Panc1 (cell line): ENCODE measurements at regions not wholly inside any gene's neighbourhood (a gene's known extent, or its start where the extent isn't known, plus 50 kb on each side); places are given as distances from the start of the nearest gene placed in this dataset.

ENCODE experiments used
- ATAC-seq: fragments of 200-7000 bp; cut with Tn5 transposase; 2 replicates; pipeline ENCODE4 v1.9.1; 2020; ENCODE audit warnings: mild to moderate bottlenecking, moderate library complexity
- BruUV-seq: library from RNA; stranded (reverse); fragments of 400-500 nt; replicated peaks from 2 replicates; lab custom pipeline; 2021; lab: Mats Ljungman, UMichigan
- CTCF ChIA-PET: fragments of 300-600 bp; sonication (Branson Sonifier 250); formaldehyde crosslinking; loops from one replicate; lab custom pipeline; 2022; ENCODE audit warnings: antibody characterized with exemption; lab: Charles Lee
- POLR2A ChIA-PET: fragments of 300-600 bp; sonication (Branson Sonifier 250); formaldehyde crosslinking; loops from one replicate; lab custom pipeline; 2022; ENCODE audit warnings: antibody characterized with exemption; lab: Charles Lee
- DNase-seq: peaks from one replicate; pipeline ENCODE4 v3.0.0-alpha.2; 2010; ENCODE audit warnings: low read depth, low spot score
- H3K27ac ChIP-seq: 2 replicates; pipeline ENCODE4 v1.5.1; 2011; ENCODE audit warnings: mild to moderate bottlenecking, low read length, inconsistent platforms
- H3K27me3 ChIP-seq: fragments of 200-500 bp; sonication (Bioruptor generic); 2 replicates; pipeline ENCODE4 v1.6.0; 2014; ENCODE audit warnings: low read length, inconsistent platforms; ENCODE audit not compliant: control insufficient read depth, insufficient read depth
- H3K36me3 ChIP-seq: fragments of 200-500 bp; sonication (Bioruptor generic); 2 replicates; pipeline ENCODE4 v1.5.1; 2014; ENCODE audit warnings: inconsistent platforms, mild to moderate bottlenecking, low read length, moderate library complexity; ENCODE audit not compliant: control insufficient read depth, insufficient read depth
- H3K4me1 ChIP-seq: 2 replicates; pipeline ENCODE4 v1.5.1; 2011; ENCODE audit warnings: inconsistent platforms, mild to moderate bottlenecking, low read length, moderate library complexity; ENCODE audit not compliant: control insufficient read depth, insufficient read depth
- H3K4me3 ChIP-seq, 2 experiments: 2 replicates each; pipeline ENCODE4 v1.5.1; 2011 to 2012; ENCODE audit warnings: low read depth in 2 of 2, low read length in 2 of 2, mild to moderate bottlenecking in 2 of 2, inconsistent platforms in 1 of 2, moderate library complexity in 1 of 2
- H3K9me3 ChIP-seq: fragments of 200-500 bp; sonication (Bioruptor generic); 2 replicates; pipeline ENCODE4 v1.5.1; 2014; ENCODE audit warnings: low read depth, mild to moderate bottlenecking, inconsistent platforms, low read length, moderate library complexity; ENCODE audit not compliant: control insufficient read depth, insufficient read depth
- CTCF ChIP-seq: fragments of 450-650 bp; IDR thresholded peaks from 2 replicates; pipeline ENCODE4 v1.5.1; 2017; ENCODE audit warnings: mild to moderate bottlenecking
- POLR2AphosphoS5 ChIP-seq: IDR thresholded peaks from 2 replicates; pipeline ENCODE4 v1.6.1; 2012; ENCODE audit warnings: mild to moderate bottlenecking, low read depth, low read length, moderate library complexity
- REST ChIP-seq, 2 experiments: IDR thresholded peaks; 2 replicates each; pipeline ENCODE4 v1.6.1; 2011 to 2012; ENCODE audit warnings: low read depth in 2 of 2, control low read depth in 1 of 2, low read length in 1 of 2, mild to moderate bottlenecking in 1 of 2, moderate library complexity in 1 of 2; ENCODE audit not compliant: insufficient read depth in 1 of 2
- SIN3A ChIP-seq: IDR thresholded peaks from 2 replicates; pipeline ENCODE4 v1.6.1; 2012; ENCODE audit warnings: low read depth, mild to moderate bottlenecking, low read length, moderate library complexity, borderline replicate concordance; ENCODE audit not compliant: insufficient read depth
- TCF7L2 ChIP-seq: IDR thresholded peaks from 2 replicates; pipeline ENCODE4 v1.6.1; 2011; ENCODE audit warnings: mild to moderate bottlenecking, low read depth, low read length, inconsistent platforms
- in situ Hi-C: cut with HindIII; loops from 2 replicates; pipeline ENCODE4 v1.10.0; 2016; ENCODE audit warnings: low sequenced_read_pairs, low pct_unique_long_range_greater_than_20kb
- intact Hi-C: fragments of 100-400 bp; cut with micrococcal nuclease; formaldehyde crosslinking; loops from one replicate; pipeline ENCODE4 v1.10.0; 2022; ENCODE audit not compliant: unreplicated experiment

- in situ Hi-C loops (no loop called here), intact Hi-C loops (no loop called here)
- POLR2A ChIA-PET = no interaction called here
Observed at GRCh38 chr14:100470523-100470897, 116.7 kb downstream of the BEGAIN start.

GRCh38 chr14:100471441-100472093, 115.7 kb downstream of the BEGAIN start:
- H3K9me3 ChIP-seq = no peaks in the 10 kb centered on the region
- intact Hi-C loops (no loop called here), in situ Hi-C loops (no loop called here)
- no peaks in the 10 kb centered on the region for H3K27me3 ChIP-seq
- ATAC-seq (peak; percentile 80), DNase-seq (no peak)
- no peaks in the 10 kb centered on the region for H3K36me3 ChIP-seq
- CTCF ChIA-PET = no interaction called here
- H3K4me1 ChIP-seq = peaks cover 39% of the 10 kb centered on the region
- TF ChIP-seq CTCF (no peak), SIN3A (no peak), REST (IDR thresholded peaks at IDR 0.05; ENCODE audit: insufficient read depth in 1 of 2, low read depth in 2 of 2, low read length in 1 of 2) (no peak), POLR2AphosphoS5 (no peak), TCF7L2 (no peak)
- BruUV-seq = no TSS peak
- POLR2A ChIA-PET = no interaction called here
- peak overlapping the region; percentile 88 for H3K27ac ChIP-seq
- no peak overlapping the region for H3K4me3 ChIP-seq

More at GRCh38 chr14:100470523-100470897, 116.7 kb downstream of the BEGAIN start:
- TF ChIP-seq CTCF = no peak
- TF ChIP-seq SIN3A = no peak
- no peak for TF ChIP-seq REST (IDR thresholded peaks at IDR 0.05; ENCODE audit: insufficient read depth in 1 of 2, low read depth in 2 of 2, low read length in 1 of 2)
- TF ChIP-seq TCF7L2 = no peak
- no peak for TF ChIP-seq POLR2AphosphoS5
- DNase-seq (no peak), ATAC-seq (no peak)
- no TSS peak for BruUV-seq
- H3K36me3 ChIP-seq = no peaks in the 10 kb centered on the region
- H3K27ac ChIP-seq = peak overlapping the region; percentile 88
- CTCF ChIA-PET = interaction anchor here (0.5 kb wide), 1 partner anchor 38 kb away, joined by 3 read pairs; no protein-coding TSS in a partner anchor
- peaks cover 35% of the 10 kb centered on the region for H3K4me1 ChIP-seq
- no peaks in the 10 kb centered on the region for H3K27me3 ChIP-seq
- no peak overlapping the region for H3K4me3 ChIP-seq
- H3K9me3 ChIP-seq = no peaks in the 10 kb centered on the region
